ENCODE measurements at regions not wholly inside any gene's neighbourhood (a gene's known extent, or its start where the extent isn't known, plus 50 kb on each side); places are given as distances from the start of the nearest gene placed in this dataset.

- no peak for DNase-seq
Observed at GRCh38 chr2:18871430-18871829, 282.1 kb upstream of the NT5C1B start.

- DNase-seq = no peak
Observed at GRCh38 chr2:18870307-18870706, 280.9 kb upstream of the NT5C1B start.

GRCh38 chr2:18861951-18862350 lies 272.6 kb upstream of the NT5C1B start:
- DNase-seq = no peak

- no peak for DNase-seq
Observed at GRCh38 chr2:18860179-18860578, 270.8 kb upstream of the NT5C1B start.

GRCh38 chr2:18856765-18857164 lies 267.4 kb upstream of the NT5C1B start:
- no peak for DNase-seq

GRCh38 chr2:18855027-18855426 lies 265.7 kb upstream of the NT5C1B start:
- DNase-seq = no peak

GRCh38 chr2:18849841-18850578 lies 260.6 kb upstream of the NT5C1B start:
- DNase-seq = no peak

- no peak for DNase-seq
Observed at GRCh38 chr2:18848646-18849045, 259.3 kb upstream of the NT5C1B start.

- no peak for DNase-seq
Observed at GRCh38 chr2:18845854-18846445, 256.6 kb upstream of the NT5C1B start.

GRCh38 chr2:18842836-18843235 lies 253.5 kb upstream of the NT5C1B start:
- no peak for DNase-seq

- no peak for DNase-seq
Observed at GRCh38 chr2:18841248-18842150, 252.1 kb upstream of the NT5C1B start.

GRCh38 chr2:18837240-18837639 lies 247.9 kb upstream of the NT5C1B start:
- no peak for DNase-seq

- DNase-seq = no peak
Observed at GRCh38 chr2:18836436-18836835, 247.1 kb upstream of the NT5C1B start.

- no peak for DNase-seq
Observed at GRCh38 chr2:18835787-18836186, 246.4 kb upstream of the NT5C1B start.

GRCh38 chr2:18834341-18834740 lies 245.0 kb upstream of the NT5C1B start:
- DNase-seq = no peak

GRCh38 chr2:18833941-18834340 lies 244.6 kb upstream of the NT5C1B start:
- no peak for DNase-seq

- no peak for DNase-seq
Observed at GRCh38 chr2:18831916-18832510, 242.6 kb upstream of the NT5C1B start.

- DNase-seq = no peak
Observed at GRCh38 chr2:18830962-18831361, 241.6 kb upstream of the NT5C1B start.

- DNase-seq = no peak
Observed at GRCh38 chr2:18829976-18830375, 240.6 kb upstream of the NT5C1B start.

GRCh38 chr2:18829251-18829902 lies 240.0 kb upstream of the NT5C1B start:
- DNase-seq = no peak

- no peak for DNase-seq
Observed at GRCh38 chr2:18828296-18828695, 238.9 kb upstream of the NT5C1B start.

- no peak for DNase-seq
Observed at GRCh38 chr2:18825838-18826237, 236.5 kb upstream of the NT5C1B start.

All from skin of body (tissue), 1 donor.